Calu3 (cell line): ENCODE measurements at regions not wholly inside any gene's neighbourhood (a gene's known extent, or its start where the extent isn't known, plus 50 kb on each side); places are given as distances from the start of the nearest gene placed in this dataset.

Source experiments
- BruUV-seq: library from RNA; stranded (reverse); fragments of 400-500 nt; replicated peaks from 2 replicates; lab custom pipeline; 2021; lab: Mats Ljungman, UMichigan
- CTCF ChIA-PET: fragments of 300-600 bp; sonication (Branson Sonifier 250); formaldehyde crosslinking; loops from one replicate; lab custom pipeline; 2022; ENCODE audit warnings: antibody characterized with exemption; lab: Charles Lee
- DNase-seq: peaks from one replicate; pipeline ENCODE4 v3.0.0; 2022
- H3K27ac Mint-ChIP-seq: one replicate; pipeline ENCODE4 v1.8.0; 2022; ENCODE audit warnings: mixed read lengths; ENCODE audit not compliant: unreplicated experiment
- H3K27me3 Mint-ChIP-seq: one replicate; pipeline ENCODE4 v1.8.0; 2022; ENCODE audit warnings: mixed read lengths; ENCODE audit not compliant: unreplicated experiment
- H3K36me3 Mint-ChIP-seq: one replicate; pipeline ENCODE4 v1.8.0; 2022; ENCODE audit warnings: mild to moderate bottlenecking, moderate library complexity, mixed read lengths; ENCODE audit not compliant: insufficient read depth, unreplicated experiment
- H3K4me1 Mint-ChIP-seq: one replicate; pipeline ENCODE4 v1.8.0; 2022; ENCODE audit warnings: mild to moderate bottlenecking, low read depth, mixed read lengths; ENCODE audit not compliant: unreplicated experiment
- H3K4me3 Mint-ChIP-seq: one replicate; pipeline ENCODE4 v1.8.0; 2022; ENCODE audit warnings: mild to moderate bottlenecking, low read depth, moderate library complexity, mixed read lengths; ENCODE audit not compliant: unreplicated experiment
- H3K9me3 Mint-ChIP-seq: one replicate; pipeline ENCODE4 v1.8.0; 2022; ENCODE audit warnings: low read depth, mixed read lengths; ENCODE audit not compliant: unreplicated experiment
- intact Hi-C: fragments of 100-400 bp; cut with micrococcal nuclease; formaldehyde crosslinking; loops from one replicate; pipeline ENCODE4 v1.10.0; 2022; ENCODE audit not compliant: unreplicated experiment
- TF ChIP-seq, protein P1 (sequence below): fragments of 200-600 bp; IDR thresholded peaks from one replicate; pipeline ENCODE4 v1.8.0; 2022; ENCODE audit warnings: antibody characterized with exemption; ENCODE audit not compliant: unreplicated experiment

DNA sequence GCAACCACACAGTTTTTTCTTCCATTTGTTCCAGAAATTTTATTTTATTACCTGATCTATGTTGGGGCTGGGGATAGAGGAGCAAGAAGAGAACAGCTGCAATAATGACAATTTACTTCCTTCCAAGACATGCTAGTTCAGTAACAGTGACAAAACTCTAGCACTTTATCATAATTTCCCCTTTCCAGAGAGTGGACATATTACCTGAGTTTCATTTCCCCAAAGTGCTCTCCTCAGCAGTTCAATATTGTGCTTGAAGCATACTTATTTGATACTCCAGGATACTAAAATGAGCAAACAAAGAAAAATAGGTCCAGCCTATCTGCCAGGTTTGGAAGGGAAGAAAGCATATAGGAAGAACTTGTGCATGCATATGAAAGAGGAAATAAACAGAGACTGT, 157.7 kb downstream of the ID4 start:
- Mint-ChIP-seq H3K36me3 (no peaks in the 10 kb centered on the region), H3K27ac (no peak overlapping the region)
- intact Hi-C loops, result no loop called here

DNA sequence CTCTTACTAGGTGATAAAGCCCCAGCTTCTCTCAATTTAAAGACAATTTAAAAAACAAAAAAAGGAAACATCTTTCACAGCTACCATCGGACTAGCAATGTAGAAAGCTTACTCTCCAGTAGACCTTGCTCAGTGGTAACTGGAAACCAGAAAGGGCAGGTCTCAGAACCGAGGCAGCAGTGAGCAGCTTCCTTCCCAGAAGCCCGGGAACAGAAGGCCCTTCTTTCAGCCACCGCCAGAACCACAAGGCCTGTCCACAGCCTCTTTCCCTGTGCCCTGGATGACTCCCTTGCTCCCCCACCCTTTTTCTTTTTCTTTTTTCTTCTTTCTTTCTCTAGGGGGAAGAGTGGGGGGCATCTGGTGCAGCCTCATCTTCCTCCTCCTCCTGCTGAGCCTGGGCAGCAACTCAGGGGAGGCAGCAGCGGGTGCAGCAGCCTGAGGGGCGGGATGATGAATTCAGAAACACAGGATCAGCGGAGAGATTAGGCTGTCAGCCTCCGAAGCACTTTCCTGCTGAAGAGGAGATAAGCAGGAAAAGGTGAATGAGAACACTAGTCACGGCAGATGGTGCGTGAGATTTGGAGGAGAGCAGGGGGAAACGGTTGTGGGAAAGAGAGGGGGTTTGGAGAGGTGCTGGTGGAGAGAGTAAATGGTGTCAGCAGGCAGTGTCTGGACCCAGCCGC, 158.5 kb downstream of the ID4 start:
- TF ChIP-seq, protein P1, sequence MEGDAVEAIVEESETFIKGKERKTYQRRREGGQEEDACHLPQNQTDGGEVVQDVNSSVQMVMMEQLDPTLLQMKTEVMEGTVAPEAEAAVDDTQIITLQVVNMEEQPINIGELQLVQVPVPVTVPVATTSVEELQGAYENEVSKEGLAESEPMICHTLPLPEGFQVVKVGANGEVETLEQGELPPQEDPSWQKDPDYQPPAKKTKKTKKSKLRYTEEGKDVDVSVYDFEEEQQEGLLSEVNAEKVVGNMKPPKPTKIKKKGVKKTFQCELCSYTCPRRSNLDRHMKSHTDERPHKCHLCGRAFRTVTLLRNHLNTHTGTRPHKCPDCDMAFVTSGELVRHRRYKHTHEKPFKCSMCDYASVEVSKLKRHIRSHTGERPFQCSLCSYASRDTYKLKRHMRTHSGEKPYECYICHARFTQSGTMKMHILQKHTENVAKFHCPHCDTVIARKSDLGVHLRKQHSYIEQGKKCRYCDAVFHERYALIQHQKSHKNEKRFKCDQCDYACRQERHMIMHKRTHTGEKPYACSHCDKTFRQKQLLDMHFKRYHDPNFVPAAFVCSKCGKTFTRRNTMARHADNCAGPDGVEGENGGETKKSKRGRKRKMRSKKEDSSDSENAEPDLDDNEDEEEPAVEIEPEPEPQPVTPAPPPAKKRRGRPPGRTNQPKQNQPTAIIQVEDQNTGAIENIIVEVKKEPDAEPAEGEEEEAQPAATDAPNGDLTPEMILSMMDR, result no peak
- no TSS peak for BruUV-seq
- H3K27me3 Mint-ChIP-seq, result peaks cover 55% of the 10 kb centered on the region
- DNase-seq, result no peak
- H3K27ac Mint-ChIP-seq, result no peak overlapping the region
- H3K9me3 Mint-ChIP-seq, result peaks cover 3% of the 10 kb centered on the region
- intact Hi-C loops, result no loop called here
- H3K4me1 Mint-ChIP-seq, result no peaks in the 10 kb centered on the region
- H3K36me3 Mint-ChIP-seq, result no peaks in the 10 kb centered on the region
- H3K4me3 Mint-ChIP-seq, result no peak overlapping the region
- CTCF ChIA-PET, result no interaction called here

More for the DNA sequence above, 157.7 kb downstream of the ID4 start:
- peaks cover 58% of the 10 kb centered on the region for H3K27me3 Mint-ChIP-seq
- TF ChIP-seq, protein P1, result no peak
- H3K4me1 Mint-ChIP-seq, result no peaks in the 10 kb centered on the region
- H3K4me3 Mint-ChIP-seq, result no peak overlapping the region
- DNase-seq, result no peak
- CTCF ChIA-PET, result interaction anchor here (0.5 kb wide), 1 partner anchor 330 kb away, joined by 3 read pairs; no protein-coding TSS in a partner anchor
- BruUV-seq, result no TSS peak
- H3K9me3 Mint-ChIP-seq, result peaks cover 2% of the 10 kb centered on the region

DNA sequence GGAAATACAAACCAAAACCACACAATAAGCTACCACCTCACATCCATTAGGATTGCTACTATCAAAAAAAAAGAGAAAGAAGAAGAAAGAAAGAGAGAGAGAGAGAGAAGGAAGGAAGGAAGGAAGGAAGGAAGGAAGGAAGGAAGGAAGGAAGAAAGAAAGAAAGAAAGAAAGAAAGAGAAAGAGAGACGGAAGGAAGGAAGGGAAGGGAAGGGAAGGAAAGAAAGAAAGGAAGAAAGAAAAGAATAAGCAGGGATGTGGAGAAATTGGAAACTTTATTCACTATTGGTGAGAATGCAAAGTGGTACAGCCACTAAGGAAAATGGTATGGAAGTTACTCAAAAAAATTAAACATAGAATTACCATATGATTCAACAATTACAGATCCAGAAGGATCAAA, 159.9 kb downstream of the ID4 start:
- intact Hi-C loops, result no loop called here
- no TSS peak for BruUV-seq
- Mint-ChIP-seq H3K27ac (no peak overlapping the region), H3K4me3 (no peak overlapping the region), H3K36me3 (no peaks in the 10 kb centered on the region), H3K4me1 (no peaks in the 10 kb centered on the region), H3K27me3 (peaks cover 49% of the 10 kb centered on the region), H3K9me3 (peaks cover 3% of the 10 kb centered on the region)
- TF ChIP-seq, protein P1, result no peak
- no peak for DNase-seq
- CTCF ChIA-PET, result no interaction called here

DNA sequence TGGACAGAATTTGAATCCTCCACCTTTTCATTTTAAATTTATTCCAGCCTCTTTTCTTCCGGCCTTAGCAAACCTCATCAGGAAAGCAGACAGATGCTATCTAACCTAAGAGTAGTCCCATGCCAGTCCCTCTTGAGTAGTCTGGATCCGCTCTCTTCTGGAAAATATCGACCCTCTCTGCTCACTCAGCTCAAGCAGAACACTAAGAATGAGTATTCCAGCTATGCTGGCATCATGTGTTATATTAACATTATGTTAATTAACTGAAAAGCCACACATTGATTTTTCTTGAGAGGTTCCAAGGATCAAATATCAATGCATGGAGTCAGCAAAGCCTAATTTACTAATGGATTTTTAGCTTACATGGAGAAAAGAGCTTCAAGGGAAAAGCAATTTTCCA, 161.4 kb downstream of the ID4 start:
- peaks cover 52% of the 10 kb centered on the region for H3K27me3 Mint-ChIP-seq
- TF ChIP-seq, protein P1, result no peak
- BruUV-seq, result no TSS peak
- H3K36me3 Mint-ChIP-seq, result no peaks in the 10 kb centered on the region
- peaks cover 3% of the 10 kb centered on the region for H3K9me3 Mint-ChIP-seq
- no peak overlapping the region for H3K27ac Mint-ChIP-seq
- H3K4me1 Mint-ChIP-seq, result no peaks in the 10 kb centered on the region
- no peak for DNase-seq
- CTCF ChIA-PET, result no interaction called here
- H3K4me3 Mint-ChIP-seq, result no peak overlapping the region
- intact Hi-C loops, result no loop called here
